DMS153 (cell line): ENCODE measurements at regions not wholly inside any gene's neighbourhood (a gene's known extent, or its start where the extent isn't known, plus 50 kb on each side); places are given as distances from the start of the nearest gene placed in this dataset.
"Not testable (repeated sequence)": the region's sequence is repeated elsewhere in the genome, so short reads cannot be mapped to it uniquely, and the experiment has no call there.

Experiments used
- DNase-seq: peaks from one replicate; lab custom pipeline; 2025; lab: John Stamatoyannopoulos, UW

- no peak for DNase-seq
Observed at GRCh38 chr2:66174491-66174890, 260.4 kb upstream of the MEIS1 start.

- no peak for DNase-seq
Observed at GRCh38 chr2:66173645-66174044, 261.3 kb upstream of the MEIS1 start.

GRCh38 chr2:66171530-66171929 lies 263.4 kb upstream of the MEIS1 start:
- peak; percentile 31 for DNase-seq

GRCh38 chr2:66170744-66171330 lies 264.1 kb upstream of the MEIS1 start:
- DNase-seq: peak; percentile 62

GRCh38 chr2:66169076-66169475 lies 265.8 kb upstream of the MEIS1 start:
- DNase-seq: no peak

GRCh38 chr2:66164470-66164869 lies 270.5 kb upstream of the MEIS1 start:
- no peak for DNase-seq

- no peak for DNase-seq
Observed at GRCh38 chr2:66156171-66156570, 278.8 kb upstream of the MEIS1 start.

- no peak for DNase-seq
Observed at GRCh38 chr2:66153941-66154340, 281.0 kb upstream of the MEIS1 start.

- DNase-seq: no peak
Observed at GRCh38 chr2:66145490-66145889, 289.4 kb upstream of the MEIS1 start.

- DNase-seq: not testable (repeated sequence)
Observed at GRCh38 chr2:66144324-66144723, 290.6 kb upstream of the MEIS1 start.

- no peak for DNase-seq
Observed at GRCh38 chr2:66137606-66138130, 297.3 kb upstream of the MEIS1 start.

- DNase-seq: no peak
Observed at GRCh38 chr2:66134138-66134701, 300.7 kb upstream of the MEIS1 start.

- DNase-seq: no peak
Observed at GRCh38 chr2:66127656-66128055, 307.3 kb upstream of the MEIS1 start.

- no peak for DNase-seq
Observed at GRCh38 chr2:66127061-66127460, 307.9 kb upstream of the MEIS1 start.

- DNase-seq: no peak
Observed at GRCh38 chr2:66125951-66126350, 309.0 kb upstream of the MEIS1 start.

- DNase-seq: no peak
Observed at GRCh38 chr2:66122516-66122915, 312.4 kb upstream of the MEIS1 start.

GRCh38 chr2:66121946-66122345 lies 313.0 kb upstream of the MEIS1 start:
- DNase-seq: no peak

- no peak for DNase-seq
Observed at GRCh38 chr2:66113988-66114625, 320.8 kb upstream of the MEIS1 start.

- DNase-seq: no peak
Observed at GRCh38 chr2:66111706-66112105, 323.2 kb upstream of the MEIS1 start.

- DNase-seq: no peak
Observed at GRCh38 chr2:66110608-66111007, 324.3 kb upstream of the MEIS1 start.

- DNase-seq: no peak
Observed at GRCh38 chr2:66110086-66110485, 324.8 kb upstream of the MEIS1 start.

- no peak for DNase-seq
Observed at GRCh38 chr2:66109419-66109818, 325.5 kb upstream of the MEIS1 start.

- DNase-seq: no peak
Observed at GRCh38 chr2:66105066-66105753, 329.7 kb upstream of the MEIS1 start.
